Suprapubic skin (tissue), 3 donors: ENCODE measurements at regions not wholly inside any gene's neighbourhood (a gene's known extent, or its start where the extent isn't known, plus 50 kb on each side); places are given as distances from the start of the nearest gene placed in this dataset.

ENCODE experiments used
- POLR2A ChIP-seq, 2 donors: fragments of 450-650 bp; IDR thresholded peaks; one replicate each; pipeline ENCODE4 v1.6.1; 2017; ENCODE audit warnings: antibody characterized with exemption in 2 of 2, mild to moderate bottlenecking in 2 of 2, moderate library complexity in 2 of 2
- TF ChIP-seq, protein P1 (sequence below), 2 donors: fragments of 200-600 bp in 1 of 2; fragments of 450-650 bp in 1 of 2; sonication (generic) in 1 of 2; IDR thresholded peaks; one replicate each; pipeline ENCODE4 v1.5.1; 2016 to 2019; ENCODE audit warnings: antibody characterized with exemption in 2 of 2, mild to moderate bottlenecking in 1 of 2, moderate library complexity in 1 of 2

DNA sequence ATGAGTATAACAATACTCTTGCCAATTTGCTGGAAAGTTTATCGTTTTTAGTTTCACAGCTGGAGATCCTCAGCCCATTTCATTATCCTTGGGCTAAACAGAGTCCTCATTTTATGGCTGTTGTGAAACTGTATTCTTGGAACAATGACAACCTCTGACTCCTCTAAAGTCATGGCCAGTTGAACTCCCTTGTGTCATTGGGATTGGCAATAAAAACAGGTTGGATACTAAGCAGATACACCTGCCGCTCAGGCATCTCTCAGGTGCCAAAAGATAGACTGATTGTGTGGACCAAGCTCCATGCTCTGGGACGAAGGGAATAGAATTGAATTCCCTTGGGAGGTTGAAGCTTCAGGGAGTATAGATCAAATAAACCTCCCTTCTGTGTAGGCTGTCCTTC is 182.2 kb downstream of the WDR11 start:
- no peak for TF ChIP-seq POLR2A (IDR thresholded peaks at IDR 0.05)
- TF ChIP-seq, protein P1, sequence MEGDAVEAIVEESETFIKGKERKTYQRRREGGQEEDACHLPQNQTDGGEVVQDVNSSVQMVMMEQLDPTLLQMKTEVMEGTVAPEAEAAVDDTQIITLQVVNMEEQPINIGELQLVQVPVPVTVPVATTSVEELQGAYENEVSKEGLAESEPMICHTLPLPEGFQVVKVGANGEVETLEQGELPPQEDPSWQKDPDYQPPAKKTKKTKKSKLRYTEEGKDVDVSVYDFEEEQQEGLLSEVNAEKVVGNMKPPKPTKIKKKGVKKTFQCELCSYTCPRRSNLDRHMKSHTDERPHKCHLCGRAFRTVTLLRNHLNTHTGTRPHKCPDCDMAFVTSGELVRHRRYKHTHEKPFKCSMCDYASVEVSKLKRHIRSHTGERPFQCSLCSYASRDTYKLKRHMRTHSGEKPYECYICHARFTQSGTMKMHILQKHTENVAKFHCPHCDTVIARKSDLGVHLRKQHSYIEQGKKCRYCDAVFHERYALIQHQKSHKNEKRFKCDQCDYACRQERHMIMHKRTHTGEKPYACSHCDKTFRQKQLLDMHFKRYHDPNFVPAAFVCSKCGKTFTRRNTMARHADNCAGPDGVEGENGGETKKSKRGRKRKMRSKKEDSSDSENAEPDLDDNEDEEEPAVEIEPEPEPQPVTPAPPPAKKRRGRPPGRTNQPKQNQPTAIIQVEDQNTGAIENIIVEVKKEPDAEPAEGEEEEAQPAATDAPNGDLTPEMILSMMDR (IDR thresholded peaks at IDR 0.05): no peak
